ENCODE measurements at regions not wholly inside any gene's neighbourhood (a gene's known extent, or its start where the extent isn't known, plus 50 kb on each side); places are given as distances from the start of the nearest gene placed in this dataset.

GRCh38 chr2:8073916-8074315, 607.9 kb upstream of the ID2 start:
- no peak for FAIRE-seq

- FAIRE-seq, result no peak
Observed at GRCh38 chr2:8076448-8077342, 605.2 kb upstream of the ID2 start.

- FAIRE-seq, result no peak
Observed at GRCh38 chr2:8078705-8079104, 603.2 kb upstream of the ID2 start.

GRCh38 chr2:8080063-8080462, 601.8 kb upstream of the ID2 start:
- FAIRE-seq, result no peak

- no peak for FAIRE-seq
Observed at GRCh38 chr2:8081130-8081529, 600.7 kb upstream of the ID2 start.

- no peak for FAIRE-seq
Observed at GRCh38 chr2:8082840-8083239, 599.0 kb upstream of the ID2 start.

- FAIRE-seq, result no peak
Observed at GRCh38 chr2:8086357-8086756, 595.5 kb upstream of the ID2 start.

- FAIRE-seq, result no peak
Observed at GRCh38 chr2:8086796-8087479, 594.9 kb upstream of the ID2 start.

GRCh38 chr2:8087480-8087840, 594.4 kb upstream of the ID2 start:
- FAIRE-seq, result no peak

- FAIRE-seq, result no peak
Observed at GRCh38 chr2:8088810-8089209, 593.0 kb upstream of the ID2 start.

GRCh38 chr2:8089596-8089995, 592.3 kb upstream of the ID2 start:
- FAIRE-seq, result no peak

GRCh38 chr2:8090748-8091700, 590.8 kb upstream of the ID2 start:
- FAIRE-seq, result no peak

- no peak for FAIRE-seq
Observed at GRCh38 chr2:8094526-8094925, 587.3 kb upstream of the ID2 start.

GRCh38 chr2:8095978-8096377, 585.9 kb upstream of the ID2 start:
- no peak for FAIRE-seq

GRCh38 chr2:8096484-8096883, 585.4 kb upstream of the ID2 start:
- no peak for FAIRE-seq

- FAIRE-seq, result no peak
Observed at GRCh38 chr2:8098476-8099266, 583.2 kb upstream of the ID2 start.

GRCh38 chr2:8099267-8099582, 582.6 kb upstream of the ID2 start:
- no peak for FAIRE-seq

- no peak for FAIRE-seq
Observed at GRCh38 chr2:8101614-8102277, 580.1 kb upstream of the ID2 start.

- no peak for FAIRE-seq
Observed at GRCh38 chr2:8102470-8102869, 579.4 kb upstream of the ID2 start.

- FAIRE-seq, result no peak
Observed at GRCh38 chr2:8103085-8103708, 578.7 kb upstream of the ID2 start.

- FAIRE-seq, result no peak
Observed at GRCh38 chr2:8107150-8107549, 574.7 kb upstream of the ID2 start.
